ENCODE measurements at regions not wholly inside any gene's neighbourhood (a gene's known extent, or its start where the extent isn't known, plus 50 kb on each side); places are given as distances from the start of the nearest gene placed in this dataset.

DNA sequence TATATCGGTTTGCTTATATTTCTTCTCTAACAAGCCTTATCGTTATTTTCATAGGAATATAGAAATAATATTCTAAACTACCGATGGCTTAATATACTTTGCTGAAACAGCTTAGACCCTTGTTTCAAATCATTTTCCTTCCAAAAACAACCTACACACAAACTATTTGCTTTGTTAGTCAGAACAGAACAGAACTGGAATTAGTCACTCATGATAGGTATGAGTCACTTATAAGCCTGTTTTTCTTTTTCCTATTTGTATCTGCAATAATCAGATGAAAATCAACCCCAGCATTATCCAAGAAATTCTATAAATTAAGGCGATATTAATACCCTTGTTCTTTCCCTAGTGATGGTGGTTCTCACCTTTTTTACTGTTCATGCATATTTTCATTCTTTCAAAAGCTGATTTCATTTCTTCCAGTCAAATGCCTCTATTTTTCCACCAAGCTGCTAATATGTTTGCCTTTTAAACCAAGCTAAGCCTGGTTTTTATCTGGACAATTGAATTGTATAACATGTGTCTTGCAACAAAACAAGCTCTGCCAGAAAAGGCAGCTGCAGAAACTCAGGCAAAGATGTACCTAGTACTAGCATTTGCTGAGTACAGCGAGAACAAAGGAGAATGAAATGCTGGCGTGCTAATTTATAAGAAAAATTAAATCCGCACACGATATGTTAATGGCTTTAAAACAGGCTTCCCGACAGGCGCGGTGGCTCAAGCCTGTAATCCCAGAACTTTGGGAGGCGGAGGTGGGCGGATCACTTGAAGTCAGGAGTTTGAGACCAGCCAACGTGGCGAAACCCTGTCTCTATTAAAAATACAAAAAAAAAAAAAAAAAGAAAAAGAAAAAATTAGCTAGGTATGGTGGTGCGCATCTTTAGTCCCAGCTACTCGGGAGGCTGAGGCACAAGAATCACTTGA is 1418.2 kb downstream of the AACS start:
- TF ChIP-seq, protein P1, sequence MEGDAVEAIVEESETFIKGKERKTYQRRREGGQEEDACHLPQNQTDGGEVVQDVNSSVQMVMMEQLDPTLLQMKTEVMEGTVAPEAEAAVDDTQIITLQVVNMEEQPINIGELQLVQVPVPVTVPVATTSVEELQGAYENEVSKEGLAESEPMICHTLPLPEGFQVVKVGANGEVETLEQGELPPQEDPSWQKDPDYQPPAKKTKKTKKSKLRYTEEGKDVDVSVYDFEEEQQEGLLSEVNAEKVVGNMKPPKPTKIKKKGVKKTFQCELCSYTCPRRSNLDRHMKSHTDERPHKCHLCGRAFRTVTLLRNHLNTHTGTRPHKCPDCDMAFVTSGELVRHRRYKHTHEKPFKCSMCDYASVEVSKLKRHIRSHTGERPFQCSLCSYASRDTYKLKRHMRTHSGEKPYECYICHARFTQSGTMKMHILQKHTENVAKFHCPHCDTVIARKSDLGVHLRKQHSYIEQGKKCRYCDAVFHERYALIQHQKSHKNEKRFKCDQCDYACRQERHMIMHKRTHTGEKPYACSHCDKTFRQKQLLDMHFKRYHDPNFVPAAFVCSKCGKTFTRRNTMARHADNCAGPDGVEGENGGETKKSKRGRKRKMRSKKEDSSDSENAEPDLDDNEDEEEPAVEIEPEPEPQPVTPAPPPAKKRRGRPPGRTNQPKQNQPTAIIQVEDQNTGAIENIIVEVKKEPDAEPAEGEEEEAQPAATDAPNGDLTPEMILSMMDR (IDR thresholded peaks at IDR 0.05; ENCODE audit: insufficient read depth, low read length, poor library complexity, severe bottlenecking) = no peak
- Histone ChIP-seq H3K4me3 (ENCODE audit: low read depth, low read length) (no peak overlapping the region), H3K27me3 (ENCODE audit: control insufficient read depth, insufficient read depth, low read length) (no peaks in the 10 kb centered on the region), H3K36me3 (ENCODE audit: control insufficient read depth, insufficient read depth, low read length) (no peaks in the 10 kb centered on the region)
- DNase-seq (ENCODE audit: low read depth) = peak; percentile 25

DNA sequence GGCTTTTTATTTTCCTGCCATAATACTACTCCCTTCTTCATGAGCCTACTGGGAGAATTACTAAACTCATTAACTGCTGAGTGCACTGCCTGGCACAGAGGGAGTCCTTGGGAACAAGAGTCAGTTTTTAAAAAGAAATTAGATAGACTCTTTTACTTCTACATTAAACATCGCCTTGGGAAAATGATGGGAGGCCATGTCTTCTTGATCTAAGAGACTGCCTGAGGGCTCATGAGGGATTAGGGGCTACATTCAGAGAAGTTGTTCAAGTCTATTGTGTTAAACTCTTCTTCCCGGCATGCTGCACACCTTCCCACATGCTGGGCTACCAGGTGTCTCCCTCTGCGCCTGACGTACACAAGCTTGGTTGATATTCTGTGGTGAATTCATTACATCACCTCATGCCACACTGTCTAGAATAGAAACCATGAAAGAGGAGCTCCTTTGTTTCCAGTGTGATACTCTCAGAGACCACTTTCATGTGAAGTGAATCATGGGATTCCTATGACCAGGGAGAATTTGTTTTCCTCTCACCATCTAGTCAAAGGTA is 1422.3 kb downstream of the AACS start:
- TF ChIP-seq, protein P1 (IDR thresholded peaks at IDR 0.05; ENCODE audit: insufficient read depth, low read length, poor library complexity, severe bottlenecking) = no peak
- no peaks in the 10 kb centered on the region for H3K27me3 ChIP-seq (ENCODE audit: control insufficient read depth, insufficient read depth, low read length)
- no peak for DNase-seq (ENCODE audit: low read depth)

GRCh38 chr12:126488806-126489205 is 1423.6 kb downstream of the AACS start:
- TF ChIP-seq, protein P1 (IDR thresholded peaks at IDR 0.05; ENCODE audit: insufficient read depth, low read length, poor library complexity, severe bottlenecking) = no peak
- DNase-seq (ENCODE audit: low read depth) = no peak
- no peaks in the 10 kb centered on the region for H3K36me3 ChIP-seq (ENCODE audit: control insufficient read depth, insufficient read depth, low read length)
- no peak overlapping the region for H3K4me3 ChIP-seq (ENCODE audit: low read depth, low read length)
- no peaks in the 10 kb centered on the region for H3K27me3 ChIP-seq (ENCODE audit: control insufficient read depth, insufficient read depth, low read length)

More for the DNA sequence above, 1422.3 kb downstream of the AACS start:
- no peak overlapping the region for H3K4me3 ChIP-seq (ENCODE audit: low read depth, low read length)
- H3K36me3 ChIP-seq (ENCODE audit: control insufficient read depth, insufficient read depth, low read length) = no peaks in the 10 kb centered on the region

DNA sequence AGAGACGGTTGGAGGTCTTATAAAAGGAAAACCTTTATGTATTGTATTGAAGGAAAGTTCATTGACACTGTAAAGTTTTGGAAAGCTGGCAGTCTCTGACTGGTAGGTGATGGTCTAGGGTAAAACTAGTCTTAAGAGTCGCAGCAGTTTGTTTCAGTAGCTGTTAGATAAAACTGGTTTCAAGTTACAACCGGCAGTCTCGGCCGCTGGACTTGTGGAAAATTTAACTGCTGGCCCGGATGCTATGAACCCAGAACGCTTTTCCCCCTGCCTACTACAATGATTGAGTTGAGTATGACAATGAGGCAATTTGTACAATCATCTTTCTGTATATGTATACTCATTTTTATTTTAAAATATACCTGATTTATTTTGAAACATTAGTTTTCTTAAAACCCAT is 1426.9 kb downstream of the AACS start:
- TF ChIP-seq, protein P1 (IDR thresholded peaks at IDR 0.05; ENCODE audit: insufficient read depth, low read length, poor library complexity, severe bottlenecking) = no peak
- Histone ChIP-seq H3K27me3 (ENCODE audit: control insufficient read depth, insufficient read depth, low read length) (no peaks in the 10 kb centered on the region), H3K36me3 (ENCODE audit: control insufficient read depth, insufficient read depth, low read length) (no peaks in the 10 kb centered on the region), H3K4me3 (ENCODE audit: low read depth, low read length) (no peak overlapping the region)
- DNase-seq (ENCODE audit: low read depth) = no peak

DNA sequence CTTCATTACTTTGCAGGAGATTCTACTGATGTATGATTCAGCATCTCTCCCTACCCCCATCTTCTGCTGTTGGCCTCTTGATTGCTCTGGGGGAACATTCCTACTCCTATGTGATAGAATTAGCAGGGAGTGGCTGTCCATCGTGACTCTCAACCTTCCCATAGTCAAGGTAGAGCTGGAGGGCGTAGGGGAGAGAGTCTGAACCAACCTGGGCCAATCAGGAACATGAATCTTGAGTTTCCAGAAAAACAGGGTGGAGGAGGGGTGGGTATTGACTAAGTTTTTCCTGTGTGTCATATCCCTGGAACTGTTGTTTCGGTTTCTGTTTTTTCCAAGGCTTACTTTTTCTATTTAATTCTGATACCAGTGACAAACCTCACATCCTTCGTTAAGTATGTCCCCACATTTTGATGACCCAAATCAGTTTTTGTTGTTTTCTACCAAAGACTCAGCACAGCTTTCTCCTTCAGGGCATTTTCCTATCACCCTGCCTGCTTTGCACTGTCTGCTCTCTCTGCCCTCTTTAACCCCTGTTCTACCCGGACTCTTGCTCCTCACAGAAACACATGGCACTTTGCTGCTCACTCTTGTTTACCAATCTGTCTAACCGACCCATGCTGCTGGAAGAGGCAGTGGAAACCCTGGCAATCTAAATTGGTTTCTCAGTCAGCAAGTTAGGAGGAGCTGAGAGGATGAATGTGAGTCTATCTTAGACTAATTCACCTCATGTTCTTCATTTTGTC is 1428.3 kb downstream of the AACS start:
- H3K27me3 ChIP-seq (ENCODE audit: control insufficient read depth, insufficient read depth, low read length) = no peaks in the 10 kb centered on the region
- no peak for DNase-seq (ENCODE audit: low read depth)
- H3K36me3 ChIP-seq (ENCODE audit: control insufficient read depth, insufficient read depth, low read length) = no peaks in the 10 kb centered on the region
- TF ChIP-seq, protein P1 (IDR thresholded peaks at IDR 0.05; ENCODE audit: insufficient read depth, low read length, poor library complexity, severe bottlenecking) = no peak
- H3K4me3 ChIP-seq (ENCODE audit: low read depth, low read length) = no peak overlapping the region
